Ovary (tissue), 7 donors: ENCODE measurements at regions not wholly inside any gene's neighbourhood (a gene's known extent, or its start where the extent isn't known, plus 50 kb on each side); places are given as distances from the start of the nearest gene placed in this dataset.

Source experiments
- DNase-seq, 5 donors: peaks; one replicate each; pipeline ENCODE4 v3.0.0-alpha.2; 2019 to 2020
- H3K27ac ChIP-seq, 2 donors: fragments of 200-600 bp; one replicate each; pipeline versions ENCODE4 v1.5.1 to v1.8.0; 2019 to 2022
- H3K27me3 ChIP-seq: fragments of 200-600 bp; one replicate; pipeline ENCODE4 v1.8.0; 2022
- H3K36me3 ChIP-seq: fragments of 200-600 bp; sonication (generic); one replicate; pipeline ENCODE4 v1.5.1; 2019
- H3K4me1 ChIP-seq: one replicate; pipeline ENCODE4 v1.8.1; 2013; ENCODE audit warnings: mild to moderate bottlenecking, moderate library complexity; ENCODE audit not compliant: insufficient read depth
- H3K4me3 ChIP-seq: fragments of 200-600 bp; sonication (generic); one replicate; pipeline ENCODE4 v1.5.1; 2017
- H3K9me3 ChIP-seq, 2 donors: fragments of 200-600 bp in 1 of 2; sonication (generic) in 1 of 2; one replicate each; pipeline versions ENCODE4 v1.5.1 to v1.8.1; 2013 to 2019; ENCODE audit warnings: mild to moderate bottlenecking in 1 of 2, moderate library complexity in 1 of 2
- EP300 ChIP-seq: sonication (generic); formaldehyde crosslinking; IDR thresholded peaks from one replicate; pipeline ENCODE4 v1.6.1; 2017; ENCODE audit warnings: antibody characterized with exemption
- POLR2A ChIP-seq: fragments of 450-650 bp; IDR thresholded peaks from one replicate; pipeline ENCODE4 v1.6.1; 2017; ENCODE audit warnings: antibody characterized with exemption, mild to moderate bottlenecking, moderate library complexity
- WGBS, 3 donors: extraction: QIAGEN DNeasy Blood & Tissue Kit in 1 of 3; methylation state at CpG; one replicate each; pipeline versions ENCODE4 v1.1.5 to v1.1.7; 2013 to 2017; 5-methylcytosine and 5-hydroxymethylcytosine counted together
- intact Hi-C, 4 donors: fragments of 100-400 bp; cut with DNase I; formaldehyde crosslinking; loops; one replicate each; pipeline versions ENCODE4 v1.11.0 to v1.15.1; 2022 to 2023
- TF ChIP-seq, protein P1 (sequence below), 3 donors: fragments of 450-650 bp in 2 of 3; fragments of 200-600 bp in 1 of 3; IDR thresholded peaks; one replicate each; pipeline versions ENCODE4 v1.5.1 to v1.8.0; 2016 to 2022; ENCODE audit warnings: antibody characterized with exemption in 3 of 3, mild to moderate bottlenecking in 1 of 3
- donor health status: DM: no; HTN: no; CAD: no; lungs with moderate emphysema.
- donor health status: DM: no; HTN: no; CAD: no.
- donor health status: Bipolar disorder and iron deficiency.
- donor health status: DM: no; HTN: no; CAD: no.
- donor health status: DM: yes; HTN: yes; CAD: no.

DNA sequence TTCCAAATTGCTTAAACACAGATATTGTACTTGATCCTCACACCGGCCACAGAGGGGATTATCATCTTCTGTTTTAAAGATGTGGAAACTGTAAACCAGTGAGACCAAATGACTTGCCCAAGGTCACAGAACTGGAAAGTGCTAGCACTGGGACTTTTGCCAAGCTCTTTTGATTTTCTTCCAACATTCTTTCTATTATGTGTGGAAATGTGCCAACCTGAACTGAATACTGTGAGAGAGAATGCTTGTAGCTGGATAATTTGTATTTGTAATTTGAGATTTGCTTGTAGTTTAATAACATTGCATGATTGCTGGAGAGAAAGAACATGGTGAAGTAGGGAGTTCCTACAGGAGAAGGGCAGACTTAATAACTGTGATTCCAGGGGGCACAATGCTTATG, 977.9 kb upstream of the NUDT12 start:
- H3K4me3 ChIP-seq = no peak overlapping the region
- TF ChIP-seq POLR2A = no peak
- no peak for TF ChIP-seq EP300
- TF ChIP-seq, protein P1, sequence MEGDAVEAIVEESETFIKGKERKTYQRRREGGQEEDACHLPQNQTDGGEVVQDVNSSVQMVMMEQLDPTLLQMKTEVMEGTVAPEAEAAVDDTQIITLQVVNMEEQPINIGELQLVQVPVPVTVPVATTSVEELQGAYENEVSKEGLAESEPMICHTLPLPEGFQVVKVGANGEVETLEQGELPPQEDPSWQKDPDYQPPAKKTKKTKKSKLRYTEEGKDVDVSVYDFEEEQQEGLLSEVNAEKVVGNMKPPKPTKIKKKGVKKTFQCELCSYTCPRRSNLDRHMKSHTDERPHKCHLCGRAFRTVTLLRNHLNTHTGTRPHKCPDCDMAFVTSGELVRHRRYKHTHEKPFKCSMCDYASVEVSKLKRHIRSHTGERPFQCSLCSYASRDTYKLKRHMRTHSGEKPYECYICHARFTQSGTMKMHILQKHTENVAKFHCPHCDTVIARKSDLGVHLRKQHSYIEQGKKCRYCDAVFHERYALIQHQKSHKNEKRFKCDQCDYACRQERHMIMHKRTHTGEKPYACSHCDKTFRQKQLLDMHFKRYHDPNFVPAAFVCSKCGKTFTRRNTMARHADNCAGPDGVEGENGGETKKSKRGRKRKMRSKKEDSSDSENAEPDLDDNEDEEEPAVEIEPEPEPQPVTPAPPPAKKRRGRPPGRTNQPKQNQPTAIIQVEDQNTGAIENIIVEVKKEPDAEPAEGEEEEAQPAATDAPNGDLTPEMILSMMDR (IDR thresholded peaks at IDR 0.05) = no peak
- intact Hi-C loops = no loop called here
- no peak overlapping the region for H3K27ac ChIP-seq
- 0 to 20% (median 1%) methylated on average over 1 of the region's 1 CpG for WGBS, 3 donors
- H3K36me3 ChIP-seq = no peaks in the 10 kb centered on the region
- peak in 4 of 5 donors; percentile 12 to 22 (median 17) for DNase-seq
- peaks cover 3% of the 10 kb centered on the region for H3K4me1 ChIP-seq
- H3K27me3 ChIP-seq = no peaks in the 10 kb centered on the region
- H3K9me3 ChIP-seq = no peaks in the 10 kb centered on the region

DNA sequence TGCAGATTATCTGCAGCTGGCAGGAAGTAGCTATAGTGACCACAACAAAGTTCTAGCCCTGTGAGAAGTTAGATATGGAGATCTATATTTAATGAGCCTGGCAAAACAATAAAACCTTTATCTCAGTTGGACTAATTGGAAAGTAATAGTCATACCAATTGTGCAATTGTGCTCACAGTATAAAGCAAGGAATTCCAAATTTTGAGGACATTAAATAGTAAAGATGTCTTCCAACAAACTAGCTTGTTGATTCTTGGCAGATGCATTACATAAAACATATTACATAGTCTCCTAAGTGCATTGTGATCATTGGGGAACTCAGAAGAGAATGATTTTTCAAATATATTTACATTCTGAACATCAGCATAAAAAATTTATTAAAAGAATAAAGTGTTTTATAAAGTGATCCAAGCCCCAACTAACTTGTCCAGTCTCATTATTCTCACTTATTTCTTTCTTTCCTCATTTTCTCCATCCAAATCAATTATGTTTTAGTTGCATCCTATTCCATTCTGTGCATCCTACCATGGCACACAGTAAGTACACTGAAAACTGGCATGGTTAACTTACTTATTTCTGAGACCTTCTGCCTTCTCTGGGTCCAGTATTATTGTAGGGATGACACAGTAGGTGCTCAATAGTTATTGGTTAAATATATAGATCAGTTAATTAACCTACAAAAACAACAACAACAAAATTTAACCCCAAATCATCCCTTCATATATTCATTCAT, 977.2 kb upstream of the NUDT12 start:
- H3K4me1 ChIP-seq = peaks cover 3% of the 10 kb centered on the region
- TF ChIP-seq EP300 = no peak
- TF ChIP-seq POLR2A = no peak
- TF ChIP-seq, protein P1 (IDR thresholded peaks at IDR 0.05) = no peak
- intact Hi-C loops = no loop called here

DNA sequence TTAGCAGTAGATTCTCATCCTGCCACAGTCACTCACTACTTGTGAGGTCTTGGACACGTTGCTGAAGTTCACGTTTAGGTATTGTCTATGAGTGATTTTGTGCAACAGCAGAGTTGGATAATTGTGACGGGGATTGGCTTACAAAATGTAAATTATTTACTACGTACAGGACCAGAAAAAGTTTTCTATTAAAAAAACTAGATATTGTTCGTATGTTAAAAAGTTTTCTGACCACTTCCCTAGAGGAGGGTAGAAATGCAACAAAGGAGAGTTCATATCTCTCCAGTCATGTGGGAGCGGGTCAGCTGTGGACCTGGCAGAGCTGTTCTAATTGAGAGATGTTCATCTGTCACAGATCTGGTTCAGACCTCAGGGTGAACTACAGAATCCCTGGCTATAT, 976.1 kb upstream of the NUDT12 start:
- no peak overlapping the region for H3K27ac ChIP-seq
- no peaks in the 10 kb centered on the region for H3K27me3 ChIP-seq
- DNase-seq = no peak
- H3K36me3 ChIP-seq = no peaks in the 10 kb centered on the region
- no peaks in the 10 kb centered on the region for H3K9me3 ChIP-seq
- peaks cover 3% of the 10 kb centered on the region for H3K4me1 ChIP-seq
- H3K4me3 ChIP-seq = no peak overlapping the region
- intact Hi-C loops = no loop called here
- TF ChIP-seq EP300 (no peak), POLR2A (no peak)
- TF ChIP-seq, protein P1 (IDR thresholded peaks at IDR 0.05) = no peak
- 74 to 82% (median 82%) methylated on average over 6 of the region's 6 CpGs for WGBS, 3 donors

More for the DNA sequence above, 977.2 kb upstream of the NUDT12 start:
- H3K27me3 ChIP-seq = no peaks in the 10 kb centered on the region
- no peaks in the 10 kb centered on the region for H3K9me3 ChIP-seq
- H3K27ac ChIP-seq = no peak overlapping the region
- DNase-seq = no peak
- no peaks in the 10 kb centered on the region for H3K36me3 ChIP-seq
- no peak overlapping the region for H3K4me3 ChIP-seq

DNA sequence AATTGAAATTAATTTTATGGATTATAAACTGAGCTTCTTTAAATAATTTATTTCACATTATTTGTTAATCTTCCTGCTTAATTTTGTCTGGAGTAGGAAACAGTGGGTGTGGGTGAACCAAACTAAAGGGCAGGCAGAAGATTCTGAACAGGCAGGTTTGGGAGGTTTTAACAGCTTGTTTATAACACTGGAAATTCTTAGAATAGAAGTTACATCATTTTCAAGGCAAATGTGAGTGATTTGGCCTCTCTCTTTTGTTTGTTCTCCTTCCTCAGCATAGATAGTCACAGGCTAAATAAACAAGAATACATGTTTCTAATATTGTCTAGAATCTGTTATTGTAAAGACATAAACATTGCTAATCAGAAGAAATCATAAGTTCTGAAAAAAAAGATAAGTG, 970.9 kb upstream of the NUDT12 start:
- Histone ChIP-seq H3K4me1 (peaks cover 1% of the 10 kb centered on the region), H3K27ac (peak overlapping the region in 1 of 2 donors; percentile 47), H3K27me3 (no peaks in the 10 kb centered on the region), H3K4me3 (no peak overlapping the region), H3K9me3 (no peaks in the 10 kb centered on the region), H3K36me3 (no peaks in the 10 kb centered on the region)
- TF ChIP-seq POLR2A = no peak
- TF ChIP-seq, protein P1 (IDR thresholded peaks at IDR 0.05) = no peak
- TF ChIP-seq EP300 = no peak
- no peak for DNase-seq
- intact Hi-C loops = no loop called here
